Fibroblast of lung (primary cell): ENCODE measurements at regions not wholly inside any gene's neighbourhood (a gene's known extent, or its start where the extent isn't known, plus 50 kb on each side); places are given as distances from the start of the nearest gene placed in this dataset.

Experiments used
- DNase-seq, 2 donors: peaks; one replicate each; pipeline versions ENCODE4 v3.0.0 to v3.0.0-alpha.2; 2010; ENCODE audit warnings: low read depth in 2 of 2
- H2AFZ ChIP-seq: 2 replicates; pipeline ENCODE4 v1.5.1; 2012; ENCODE audit warnings: low read length, control low read depth, inconsistent platforms
- H3K27ac ChIP-seq: 2 replicates; pipeline ENCODE4 v1.5.1; 2011; ENCODE audit warnings: low read length, control low read depth; ENCODE audit not compliant: insufficient read depth
- H3K27me3 ChIP-seq: 2 replicates; pipeline ENCODE4 v1.5.1; 2011; ENCODE audit warnings: mild to moderate bottlenecking, low read length; ENCODE audit not compliant: control insufficient read depth, insufficient read depth
- H3K36me3 ChIP-seq: 2 replicates; pipeline ENCODE4 v1.5.1; 2011; ENCODE audit warnings: low read length; ENCODE audit not compliant: control insufficient read depth, insufficient read depth
- H3K4me1 ChIP-seq: 2 replicates; pipeline ENCODE4 v1.5.1; 2011; ENCODE audit warnings: low read length; ENCODE audit not compliant: control insufficient read depth, insufficient read depth; ENCODE audit errors: extremely low read depth
- H3K4me2 ChIP-seq: 2 replicates; pipeline ENCODE4 v1.5.1; 2011; ENCODE audit warnings: low read length, control low read depth; ENCODE audit not compliant: insufficient read depth; ENCODE audit errors: extremely low read depth
- H3K4me3 ChIP-seq, 4 experiments: fragments of 200-600 bp in 1 of 4; sonication (generic) in 1 of 4; replicated peaks in 1 of 4; 2 replicates each; pipeline ENCODE4 v1.5.1; 2011 to 2016; ENCODE audit warnings: low read length in 4 of 4, low read depth in 3 of 4, mild to moderate bottlenecking in 3 of 4, control low read depth in 2 of 4, inconsistent platforms in 1 of 4, mixed read lengths in 1 of 4; ENCODE audit not compliant: insufficient read depth in 1 of 4; ENCODE audit errors: control extremely low read depth in 1 of 4
- H3K79me2 ChIP-seq: 2 replicates; pipeline ENCODE4 v1.5.1; 2012; ENCODE audit warnings: mild to moderate bottlenecking, low read length, inconsistent platforms; ENCODE audit not compliant: control insufficient read depth, insufficient read depth
- H3K9ac ChIP-seq: 2 replicates; pipeline ENCODE4 v1.5.1; 2011; ENCODE audit warnings: mild to moderate bottlenecking, low read length, control low read depth; ENCODE audit not compliant: insufficient read depth
- H3K9me3 ChIP-seq: 2 replicates; pipeline ENCODE4 v1.5.1; 2012; ENCODE audit warnings: low read depth, low read length; ENCODE audit not compliant: control insufficient read depth, insufficient read depth
- H4K20me1 ChIP-seq: 2 replicates; pipeline ENCODE4 v1.5.1; 2011; ENCODE audit warnings: low read length; ENCODE audit not compliant: control insufficient read depth, insufficient read depth; ENCODE audit errors: extremely low read depth
- CTCF ChIP-seq, 2 donors: IDR thresholded peaks in 1 of 2; conservative IDR thresholded peaks in 1 of 2; 1 replicate in 1 of 2; 2 replicates in 1 of 2; pipeline ENCODE4 v1.5.1; 2011 to 2012; ENCODE audit warnings: low read length in 2 of 2, control low read depth in 1 of 2, inconsistent platforms in 1 of 2, low read depth in 1 of 2, mild to moderate bottlenecking in 1 of 2
- EZH2 ChIP-seq: IDR thresholded peaks from 2 replicates; pipeline ENCODE4 v1.5.1; 2012; ENCODE audit warnings: low read length, control low read depth, mild to moderate bottlenecking; ENCODE audit errors: missing control alignments

- Histone ChIP-seq H3K27me3 (no peaks in the 10 kb centered on the region), H3K4me2 (no peak overlapping the region), H3K79me2 (no peaks in the 10 kb centered on the region), H3K9me3 (no peaks in the 10 kb centered on the region), H3K4me1 (no peaks in the 10 kb centered on the region), H4K20me1 (no peaks in the 10 kb centered on the region), H3K27ac (no peak overlapping the region), H3K36me3 (no peaks in the 10 kb centered on the region), H3K4me3 (no peak overlapping the region), H2AFZ (no peak overlapping the region), H3K9ac (no peak overlapping the region)
- TF ChIP-seq EZH2 (no peak), CTCF (conservative IDR thresholded peaks at IDR 0.05 in 1 of 2, IDR thresholded peaks at IDR 0.05 in 1 of 2; ENCODE audit: low read depth in 1 of 2, low read length in 2 of 2) (no peak)
- DNase-seq: no peak
Measured at GRCh38 chr9:71594541-71594940, 173.8 kb downstream of the CEMIP2 start.

- H3K36me3 ChIP-seq: no peaks in the 10 kb centered on the region
- peak; percentile 3 to 32 for DNase-seq
- H3K9me3 ChIP-seq: no peaks in the 10 kb centered on the region
- H2AFZ ChIP-seq: no peak overlapping the region
- no peak overlapping the region for H3K4me2 ChIP-seq
- H3K9ac ChIP-seq: no peak overlapping the region
- H3K4me1 ChIP-seq: no peaks in the 10 kb centered on the region
- no peaks in the 10 kb centered on the region for H4K20me1 ChIP-seq
- H3K4me3 ChIP-seq: no peak overlapping the region
- H3K27me3 ChIP-seq: no peaks in the 10 kb centered on the region
- no peak overlapping the region for H3K27ac ChIP-seq
- no peaks in the 10 kb centered on the region for H3K79me2 ChIP-seq
- TF ChIP-seq EZH2 (no peak), CTCF (conservative IDR thresholded peaks at IDR 0.05 in 1 of 2, IDR thresholded peaks at IDR 0.05 in 1 of 2; ENCODE audit: low read depth in 1 of 2, low read length in 2 of 2) (no peak)
Measured at GRCh38 chr9:71592400-71592799, 175.9 kb downstream of the CEMIP2 start.

DNA sequence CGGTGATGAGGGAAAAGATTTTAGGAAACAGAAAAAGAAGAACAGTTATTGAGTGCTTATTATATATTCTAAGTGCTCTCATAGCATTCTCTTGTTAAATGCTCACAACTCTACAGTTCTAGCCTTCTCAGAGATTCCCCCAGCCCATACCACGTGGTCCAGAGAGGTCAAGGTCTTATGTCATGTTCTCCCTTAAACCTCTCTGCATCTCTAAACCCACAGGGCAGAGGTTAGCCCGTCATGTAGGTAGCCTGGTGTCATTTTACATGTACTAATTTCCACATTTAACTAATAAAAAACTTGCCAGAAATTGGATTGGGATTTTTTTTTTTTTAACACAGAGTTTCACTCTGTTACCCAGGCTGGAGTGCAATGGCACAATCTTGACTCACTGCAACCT, 178.0 kb downstream of the CEMIP2 start:
- no peaks in the 10 kb centered on the region for H3K36me3 ChIP-seq
- no peaks in the 10 kb centered on the region for H4K20me1 ChIP-seq
- no peak overlapping the region for H3K27ac ChIP-seq
- H2AFZ ChIP-seq: no peak overlapping the region
- H3K9me3 ChIP-seq: no peaks in the 10 kb centered on the region
- no peak overlapping the region for H3K9ac ChIP-seq
- no peaks in the 10 kb centered on the region for H3K27me3 ChIP-seq
- H3K4me2 ChIP-seq: no peak overlapping the region
- no peaks in the 10 kb centered on the region for H3K4me1 ChIP-seq
- DNase-seq: no peak
- H3K79me2 ChIP-seq: no peaks in the 10 kb centered on the region
- no peak overlapping the region for H3K4me3 ChIP-seq
- TF ChIP-seq EZH2: no peak
- no peak for TF ChIP-seq CTCF (conservative IDR thresholded peaks at IDR 0.05 in 1 of 2, IDR thresholded peaks at IDR 0.05 in 1 of 2; ENCODE audit: low read depth in 1 of 2, low read length in 2 of 2)
